ENCODE measurements at regions not wholly inside any gene's neighbourhood (a gene's known extent, or its start where the extent isn't known, plus 50 kb on each side); places are given as distances from the start of the nearest gene placed in this dataset.

DNA sequence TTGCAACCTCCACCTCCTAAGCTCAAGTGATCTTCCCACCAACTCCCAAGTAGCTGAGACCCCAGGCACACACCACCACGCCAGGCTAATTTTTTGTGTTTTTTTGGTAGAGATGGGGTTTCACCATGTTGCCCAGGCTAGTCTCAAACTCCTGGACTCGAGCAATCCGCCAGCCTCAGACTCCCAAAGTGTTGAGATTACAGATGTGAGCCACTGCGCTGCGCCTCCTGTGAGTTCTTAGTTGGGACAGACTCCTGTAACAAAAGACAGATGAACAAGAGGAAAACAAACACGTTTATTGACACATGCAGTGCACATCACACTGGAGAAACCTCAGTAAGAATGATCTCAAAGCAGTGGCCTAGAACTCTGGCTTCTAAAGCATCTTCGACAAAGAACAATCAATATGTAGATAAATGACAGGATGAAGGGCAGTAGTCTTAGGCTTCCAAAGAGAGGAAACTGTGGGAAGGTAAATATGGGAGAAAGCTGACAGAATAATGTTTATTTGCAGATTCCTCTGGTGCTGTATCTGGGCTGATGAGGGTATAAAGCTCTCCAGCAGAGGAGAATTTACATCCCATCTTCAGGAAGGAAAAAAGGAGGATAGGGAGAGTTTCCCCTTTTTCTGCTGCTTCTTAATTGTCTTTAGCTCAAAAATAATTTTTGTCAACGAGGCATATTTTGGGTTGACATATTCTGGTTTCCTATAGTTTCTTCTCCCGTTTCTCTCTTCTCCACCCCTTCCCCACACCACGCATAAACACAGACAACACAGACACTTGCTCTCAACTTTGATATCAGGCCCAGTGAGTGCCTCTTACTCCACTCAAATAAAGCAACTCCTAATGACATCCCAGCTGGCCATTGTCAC lies 84.7 kb upstream of the TNFAIP3 start:
- no peak for TF ChIP-seq POLR2A (IDR thresholded peaks at IDR 0.05; ENCODE audit: low read length)
- TF ChIP-seq GATA1 (IDR thresholded peaks at IDR 0.05; ENCODE audit: low read depth, low read length), result no peak
- DNase-seq, result no peak

DNA sequence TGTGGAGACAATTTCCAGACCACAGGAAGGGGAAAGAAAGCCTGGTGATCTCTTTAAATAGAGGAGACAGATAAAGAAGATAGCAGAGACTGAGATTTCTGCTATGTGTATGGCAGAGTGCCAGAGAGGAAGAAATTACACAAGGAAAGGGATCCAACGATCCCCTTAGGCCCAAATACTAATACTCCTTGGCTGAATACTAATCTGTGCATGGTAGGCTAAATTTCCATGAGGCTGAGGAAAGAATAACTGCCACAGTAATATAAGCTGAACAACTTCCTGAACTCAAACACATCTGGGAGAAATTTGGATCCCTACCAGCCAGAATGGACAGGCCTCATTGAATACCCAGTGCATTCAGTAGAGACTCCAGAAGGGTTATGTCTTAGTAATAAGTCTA lies 83.3 kb upstream of the TNFAIP3 start:
- DNase-seq, result no peak
- TF ChIP-seq POLR2A (IDR thresholded peaks at IDR 0.05; ENCODE audit: low read length), result no peak
- TF ChIP-seq GATA1 (IDR thresholded peaks at IDR 0.05; ENCODE audit: low read depth, low read length), result no peak

DNA sequence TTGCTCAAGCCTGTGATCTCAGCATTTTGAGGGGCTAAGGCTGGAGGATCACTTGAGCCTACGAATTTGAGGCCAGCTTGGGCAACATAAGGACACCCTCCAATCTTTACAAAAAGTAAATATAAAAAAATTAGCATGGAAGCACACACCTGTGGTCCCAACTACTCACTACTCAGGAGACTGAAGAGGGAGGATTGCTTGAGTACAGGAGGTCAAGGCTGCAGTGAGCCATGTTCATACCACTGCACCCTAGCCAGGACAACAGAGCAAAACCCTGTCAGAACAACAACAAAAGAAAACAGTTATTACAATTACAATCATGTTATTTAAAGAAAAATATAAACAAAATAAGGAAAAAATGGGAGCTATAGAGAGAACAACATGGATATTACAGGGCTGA lies 82.5 kb upstream of the TNFAIP3 start:
- TF ChIP-seq GATA1 (IDR thresholded peaks at IDR 0.05; ENCODE audit: low read depth, low read length) (no peak), POLR2A (IDR thresholded peaks at IDR 0.05; ENCODE audit: low read length) (no peak)
- no peak for DNase-seq

DNA sequence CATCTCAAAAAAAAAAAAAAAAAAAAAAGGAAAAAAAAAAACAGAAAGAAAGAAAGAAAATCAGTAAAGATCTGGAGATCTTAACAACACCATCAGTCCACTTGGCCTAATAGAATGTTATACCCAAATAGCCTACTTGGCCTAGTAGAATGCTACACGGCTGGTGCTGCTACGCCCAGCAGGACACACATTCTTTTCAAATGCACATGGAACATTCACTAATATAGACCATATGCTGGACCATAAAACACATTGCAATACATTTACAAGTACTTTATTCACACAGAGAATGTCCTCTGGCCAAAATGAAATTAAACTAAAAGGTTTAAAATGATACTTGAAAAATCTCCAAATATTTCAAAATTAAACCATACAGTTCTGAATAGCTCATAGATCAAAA lies 80.0 kb upstream of the TNFAIP3 start:
- DNase-seq, result no peak
- TF ChIP-seq GATA1 (IDR thresholded peaks at IDR 0.05; ENCODE audit: low read depth, low read length) (no peak), POLR2A (IDR thresholded peaks at IDR 0.05; ENCODE audit: low read length) (no peak)

DNA sequence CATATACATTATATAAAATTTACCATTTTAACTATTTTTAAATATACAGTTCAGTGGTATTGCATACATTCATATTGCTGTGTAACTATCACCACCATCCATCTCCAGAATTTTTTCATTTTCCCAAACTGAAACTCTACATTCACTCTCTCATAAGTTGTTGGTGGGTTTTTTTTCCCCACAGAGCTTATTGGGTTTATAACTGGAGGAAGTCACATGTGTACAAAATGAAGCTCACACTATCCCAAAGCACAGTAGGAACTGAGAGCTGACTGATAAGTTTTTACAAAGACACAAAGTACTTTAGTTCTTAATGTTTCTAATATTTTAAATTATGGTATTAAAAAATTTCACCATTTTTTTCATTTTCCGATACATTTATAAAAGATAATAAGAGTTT lies 78.8 kb upstream of the TNFAIP3 start:
- DNase-seq, result no peak
- no peak for TF ChIP-seq GATA1 (IDR thresholded peaks at IDR 0.05; ENCODE audit: low read depth, low read length)
- no peak for TF ChIP-seq POLR2A (IDR thresholded peaks at IDR 0.05; ENCODE audit: low read length)

DNA sequence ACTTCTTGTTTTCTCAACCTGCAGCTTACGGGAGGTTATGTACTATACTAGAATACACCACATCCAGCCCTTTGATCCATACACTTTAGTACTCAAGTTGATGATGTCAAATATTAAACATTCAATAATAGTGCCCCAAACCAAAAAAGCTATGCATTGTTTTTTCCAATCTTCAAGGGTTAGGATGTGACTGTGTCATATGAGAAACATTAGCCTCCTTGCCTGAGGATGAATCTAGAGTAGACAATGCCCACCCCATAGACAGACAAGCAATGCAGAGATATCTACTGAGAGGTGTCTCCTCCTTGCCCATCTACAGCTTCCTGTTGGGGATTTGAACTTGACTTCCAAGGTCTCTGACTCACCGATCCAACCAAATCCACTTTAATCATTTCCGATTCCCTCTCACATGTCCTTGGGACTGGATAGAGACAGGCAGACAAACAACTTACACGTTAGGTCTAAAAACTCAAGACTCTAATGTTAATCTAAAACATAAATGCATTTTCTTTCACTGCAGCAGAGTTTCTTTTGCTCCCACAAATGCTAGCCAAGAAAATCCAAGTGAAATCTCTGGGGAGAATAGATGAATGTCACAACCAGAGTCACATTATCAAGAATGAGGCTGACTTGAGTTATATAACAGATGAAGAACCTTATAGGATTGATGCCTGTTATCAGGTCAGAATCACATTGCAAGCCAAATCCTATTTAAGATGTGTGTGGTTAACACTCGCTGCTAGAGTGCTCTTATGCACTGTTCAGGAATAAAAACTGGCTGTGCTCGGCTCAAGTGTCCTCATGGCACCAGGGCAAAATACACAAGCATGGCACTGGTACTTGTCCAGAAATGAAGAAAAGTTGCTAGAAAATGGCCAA lies 75.5 kb upstream of the TNFAIP3 start:
- no peak for DNase-seq
- TF ChIP-seq POLR2A (IDR thresholded peaks at IDR 0.05; ENCODE audit: low read length), result no peak
- no peak for TF ChIP-seq GATA1 (IDR thresholded peaks at IDR 0.05; ENCODE audit: low read depth, low read length)

DNA sequence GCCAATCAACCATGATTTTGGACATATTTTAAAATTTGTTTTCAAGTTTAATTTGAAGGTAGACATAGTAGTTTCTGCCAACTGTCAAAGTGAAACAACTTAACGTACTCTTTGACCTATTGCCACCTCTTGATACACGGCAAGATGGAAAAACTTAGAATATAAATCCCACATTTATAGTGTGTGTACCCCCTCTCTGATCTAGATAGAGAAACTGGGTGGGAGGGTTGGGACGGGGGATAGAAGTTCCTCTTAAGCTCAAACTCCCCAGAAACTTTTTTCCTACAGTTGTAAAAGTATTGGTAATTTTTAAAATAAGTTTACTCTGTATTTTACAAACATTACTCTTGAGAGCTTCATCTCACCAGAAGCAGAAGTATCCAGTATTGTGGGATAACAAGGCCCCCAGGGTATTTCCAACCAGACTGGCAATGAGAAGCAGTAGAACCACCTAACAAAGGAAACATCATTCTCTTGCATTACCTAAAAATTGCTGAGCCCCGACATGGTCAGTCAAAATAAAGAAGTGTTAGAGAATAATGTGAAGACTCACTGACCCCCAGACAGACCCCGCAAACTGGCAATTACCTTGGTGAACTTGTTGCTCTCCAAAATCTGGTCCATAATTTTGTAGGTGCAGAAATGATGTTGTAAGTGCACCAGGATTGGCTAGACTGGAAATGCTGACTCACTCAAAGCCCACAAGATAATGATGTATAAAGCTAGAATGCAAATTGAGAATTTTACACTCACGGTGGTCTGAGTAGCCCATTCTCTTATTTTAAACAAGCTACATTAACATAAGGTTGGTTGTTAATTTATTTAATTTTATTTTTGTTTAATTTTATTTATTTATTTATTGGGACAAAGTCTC lies 74.7 kb upstream of the TNFAIP3 start:
- no peak for TF ChIP-seq GATA1 (IDR thresholded peaks at IDR 0.05; ENCODE audit: low read depth, low read length)

DNA sequence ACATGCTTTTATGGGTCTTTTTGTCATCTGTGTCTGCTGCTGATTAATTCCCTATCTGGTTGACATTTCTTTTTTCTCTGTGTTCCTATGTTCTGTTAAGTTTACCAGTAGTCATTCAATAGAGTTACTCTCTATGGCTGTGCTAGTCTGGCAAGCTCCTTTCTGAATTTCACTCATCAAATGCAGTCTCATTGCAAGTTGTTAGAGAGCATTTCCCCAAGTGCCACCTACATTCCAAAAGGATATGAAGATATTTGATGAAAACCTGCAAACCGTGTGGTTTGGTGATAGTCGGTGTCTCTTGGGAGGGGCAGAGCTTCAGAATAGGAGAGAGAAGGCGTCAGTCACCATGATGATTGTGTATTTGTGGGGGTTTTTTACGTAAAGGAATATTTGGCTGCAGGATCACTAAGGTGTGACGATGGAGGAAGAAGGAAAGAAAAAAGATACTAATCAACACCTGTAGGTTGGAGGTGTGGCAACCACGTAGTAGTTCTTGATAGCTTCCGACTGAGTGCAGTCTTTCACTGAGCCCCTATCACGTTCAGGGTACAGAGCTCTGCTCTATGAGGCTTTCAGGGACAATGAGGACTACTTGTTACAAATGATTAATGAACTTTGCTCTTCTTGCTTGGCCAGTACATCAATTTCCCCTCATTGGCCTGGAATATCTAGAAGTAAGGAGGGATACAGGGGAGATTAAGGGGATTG lies 73.1 kb upstream of the TNFAIP3 start:
- TF ChIP-seq GATA1 (IDR thresholded peaks at IDR 0.05; ENCODE audit: low read depth, low read length) (no peak), POLR2A (IDR thresholded peaks at IDR 0.05; ENCODE audit: low read length) (no peak)
- DNase-seq, result no peak

More for the DNA sequence above, 74.7 kb upstream of the TNFAIP3 start:
- no peak for DNase-seq

DNA sequence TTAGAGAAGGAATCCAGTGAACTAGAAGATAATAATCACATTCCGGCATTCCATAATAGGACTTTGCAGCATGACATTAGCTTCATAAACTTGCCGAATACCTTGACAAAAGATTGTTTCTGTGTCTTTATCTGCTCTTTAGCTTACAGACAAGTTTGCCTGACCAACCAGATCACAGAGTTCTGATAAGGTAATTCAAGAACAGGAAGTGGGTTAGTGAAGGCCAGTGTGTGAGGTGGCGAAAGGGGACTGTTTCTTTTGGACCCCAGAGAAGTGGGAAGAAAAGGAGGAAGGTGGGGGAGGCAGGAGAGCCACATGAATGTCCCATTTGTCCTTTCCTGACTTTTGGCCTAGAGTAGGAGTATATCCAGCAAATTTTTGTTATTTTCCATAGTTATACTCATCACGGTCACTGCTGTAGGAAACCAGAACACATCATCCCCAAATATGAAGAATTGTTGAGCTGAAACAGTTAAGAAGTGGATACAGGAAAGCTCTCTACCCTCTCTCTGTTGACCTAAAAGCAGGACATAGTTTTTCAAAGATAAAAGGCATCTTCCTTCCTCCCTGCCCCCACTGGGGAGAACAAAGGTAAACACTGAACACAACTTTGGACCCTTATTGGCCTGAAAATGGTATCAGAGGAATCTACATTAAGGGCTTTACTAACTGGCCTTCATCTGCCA lies 72.4 kb upstream of the TNFAIP3 start:
- TF ChIP-seq GATA1 (IDR thresholded peaks at IDR 0.05; ENCODE audit: low read depth, low read length) (no peak), POLR2A (IDR thresholded peaks at IDR 0.05; ENCODE audit: low read length) (no peak)
- peak; percentile 7 to 9 for DNase-seq

DNA sequence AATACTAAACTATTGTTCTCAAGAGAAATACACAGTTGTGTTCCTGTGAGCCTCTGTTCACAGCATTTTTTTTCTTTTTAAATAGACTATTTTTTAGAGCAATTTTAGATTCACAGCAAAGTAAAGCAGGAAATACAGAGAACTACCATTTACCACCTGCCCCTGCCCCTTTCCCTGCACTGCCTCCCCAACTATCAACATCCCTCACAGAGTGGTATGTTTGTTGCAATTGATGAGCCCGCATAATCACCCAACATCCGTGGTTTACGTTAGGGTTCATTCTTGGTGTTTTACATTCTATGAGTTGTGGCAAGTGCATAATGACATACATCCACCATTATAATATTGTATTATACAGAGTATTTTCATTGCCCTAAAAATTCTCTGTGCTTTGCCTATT lies 71.6 kb upstream of the TNFAIP3 start:
- DNase-seq, result no peak
- no peak for TF ChIP-seq POLR2A (IDR thresholded peaks at IDR 0.05; ENCODE audit: low read length)
- TF ChIP-seq GATA1 (IDR thresholded peaks at IDR 0.05; ENCODE audit: low read depth, low read length), result no peak

DNA sequence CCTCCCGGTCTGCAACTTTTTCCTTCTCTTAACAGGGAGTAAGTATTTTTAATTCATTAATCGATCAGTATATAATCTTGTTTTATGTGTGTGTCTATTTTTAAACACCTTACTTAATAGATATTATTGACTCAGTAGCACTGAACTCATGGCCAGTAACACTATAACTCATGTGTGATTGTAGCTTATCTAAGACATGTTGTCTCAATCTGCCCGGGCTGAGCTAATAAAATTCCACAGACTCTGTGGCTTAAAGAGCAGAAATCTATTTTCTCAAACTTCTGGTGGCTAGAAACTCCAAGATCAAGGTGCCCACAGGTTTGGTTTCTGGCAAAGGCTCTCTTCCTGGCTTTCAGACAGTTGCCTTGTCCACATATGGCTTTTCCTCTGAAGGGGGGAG lies 68.8 kb upstream of the TNFAIP3 start:
- TF ChIP-seq POLR2A (IDR thresholded peaks at IDR 0.05; ENCODE audit: low read length), result no peak
- TF ChIP-seq GATA1 (IDR thresholded peaks at IDR 0.05; ENCODE audit: low read depth, low read length), result no peak
- DNase-seq, result no peak

DNA sequence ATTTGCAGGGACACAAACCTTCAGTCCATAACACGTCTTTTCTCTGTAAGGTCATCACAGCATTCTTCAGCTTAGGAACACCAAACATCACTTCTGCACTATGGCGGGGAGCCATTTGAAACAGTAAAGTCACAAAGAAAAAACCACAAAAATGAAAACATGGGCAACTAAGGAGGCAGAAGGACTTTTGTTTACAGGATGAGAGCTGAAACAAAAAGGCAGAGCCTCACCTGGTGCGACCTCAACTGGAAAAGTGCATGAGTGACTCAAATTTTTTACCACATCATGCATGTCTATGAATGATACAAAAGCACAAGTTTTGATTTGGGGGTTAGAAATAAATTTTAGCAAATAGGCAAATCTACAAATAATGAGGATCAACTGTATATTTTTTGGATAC lies 68.2 kb upstream of the TNFAIP3 start:
- no peak for DNase-seq
- TF ChIP-seq GATA1 (IDR thresholded peaks at IDR 0.05; ENCODE audit: low read depth, low read length), result no peak
- no peak for TF ChIP-seq POLR2A (IDR thresholded peaks at IDR 0.05; ENCODE audit: low read length)
